ENCODE measurements at regions not wholly inside any gene's neighbourhood (a gene's known extent, or its start where the extent isn't known, plus 50 kb on each side); places are given as distances from the start of the nearest gene placed in this dataset.

DNA sequence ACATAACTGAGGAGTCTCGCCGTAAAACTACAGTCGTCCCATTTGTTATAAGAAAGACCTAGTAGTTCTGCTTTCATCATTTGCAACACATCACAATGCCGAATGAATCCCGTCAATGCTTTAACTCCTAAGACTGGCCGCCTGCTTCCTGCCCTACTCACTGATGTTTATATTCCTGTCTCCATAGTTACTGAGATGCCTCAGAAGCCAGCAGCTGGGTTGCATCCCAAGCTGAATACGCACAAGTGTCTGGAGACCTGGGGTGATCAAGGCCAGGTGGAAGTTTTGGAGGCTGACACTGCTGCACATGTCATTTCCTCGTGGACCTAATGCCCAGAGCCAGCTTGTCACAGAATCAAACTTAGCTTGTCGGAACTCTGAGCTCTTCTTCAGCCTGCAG, 95.2 kb upstream of the UBE2E1 start:
- H3K4me1 Mint-ChIP-seq = peaks cover 32 to 35% of the 10 kb centered on the region in 2 donors
- intact Hi-C loops (cut with micrococcal nuclease) = no loop called here
- H3K4me3 Mint-ChIP-seq = no peak overlapping the region
- H3K36me3 Mint-ChIP-seq = no peaks in the 10 kb centered on the region
- Histone ChIP-seq H3K4me1 (ENCODE audit: control insufficient read depth, insufficient read depth, low read length) (peaks cover 8% of the 10 kb centered on the region), H3K9me3 (ENCODE audit: control insufficient read depth, insufficient read depth, low read length) (no peaks in the 10 kb centered on the region), H3K36me3 (ENCODE audit: control insufficient read depth, insufficient read depth, low read length) (no peaks in the 10 kb centered on the region), H3K27me3 (ENCODE audit: control insufficient read depth, insufficient read depth, low read length) (no peaks in the 10 kb centered on the region), H3K4me3 (ENCODE audit: low read length) (no peak overlapping the region), H3K27ac (ENCODE audit: low read length) (no peak overlapping the region)
- DNase-seq = no peak
- H3K27me3 Mint-ChIP-seq (ENCODE audit: low read depth in 2 of 2) = peaks cover 0 to 2% of the 10 kb centered on the region in 2 donors
- no peak overlapping the region for H3K27ac Mint-ChIP-seq
- no peaks in the 10 kb centered on the region for H3K9me3 Mint-ChIP-seq
- 92% methylated on average over 9 of the region's 9 CpGs for WGBS (ENCODE audit: insufficient coverage)
- TF ChIP-seq, protein P1, sequence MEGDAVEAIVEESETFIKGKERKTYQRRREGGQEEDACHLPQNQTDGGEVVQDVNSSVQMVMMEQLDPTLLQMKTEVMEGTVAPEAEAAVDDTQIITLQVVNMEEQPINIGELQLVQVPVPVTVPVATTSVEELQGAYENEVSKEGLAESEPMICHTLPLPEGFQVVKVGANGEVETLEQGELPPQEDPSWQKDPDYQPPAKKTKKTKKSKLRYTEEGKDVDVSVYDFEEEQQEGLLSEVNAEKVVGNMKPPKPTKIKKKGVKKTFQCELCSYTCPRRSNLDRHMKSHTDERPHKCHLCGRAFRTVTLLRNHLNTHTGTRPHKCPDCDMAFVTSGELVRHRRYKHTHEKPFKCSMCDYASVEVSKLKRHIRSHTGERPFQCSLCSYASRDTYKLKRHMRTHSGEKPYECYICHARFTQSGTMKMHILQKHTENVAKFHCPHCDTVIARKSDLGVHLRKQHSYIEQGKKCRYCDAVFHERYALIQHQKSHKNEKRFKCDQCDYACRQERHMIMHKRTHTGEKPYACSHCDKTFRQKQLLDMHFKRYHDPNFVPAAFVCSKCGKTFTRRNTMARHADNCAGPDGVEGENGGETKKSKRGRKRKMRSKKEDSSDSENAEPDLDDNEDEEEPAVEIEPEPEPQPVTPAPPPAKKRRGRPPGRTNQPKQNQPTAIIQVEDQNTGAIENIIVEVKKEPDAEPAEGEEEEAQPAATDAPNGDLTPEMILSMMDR (IDR thresholded peaks at IDR 0.05) = no peak
- no peak for ATAC-seq

DNA sequence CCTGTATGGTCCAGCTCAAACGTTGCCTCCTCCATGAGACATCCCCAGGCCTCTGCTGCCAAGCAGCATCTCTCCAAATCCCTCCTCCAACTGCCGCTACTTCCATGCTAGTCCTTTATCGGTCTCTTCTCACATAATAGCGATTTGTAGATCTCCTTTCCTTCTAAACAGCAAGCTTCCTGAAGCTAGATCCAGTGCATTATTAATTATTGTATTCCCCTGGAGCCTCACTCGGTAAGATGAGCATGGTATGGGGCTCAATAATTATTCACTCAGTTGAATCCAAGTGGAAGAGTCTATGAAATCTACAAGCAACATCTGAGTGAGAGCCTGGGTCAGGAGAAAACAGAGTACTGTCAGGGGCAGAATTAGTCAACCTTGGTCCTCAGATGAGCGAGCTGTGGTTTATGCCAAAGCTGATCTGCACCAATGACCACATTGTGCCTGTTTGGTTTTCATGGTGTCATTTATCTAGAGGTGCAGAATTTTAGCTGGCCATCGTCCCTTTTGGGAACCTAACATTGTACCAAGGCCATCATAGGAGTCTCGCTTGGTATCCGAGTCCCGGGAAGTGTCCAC, 93.8 kb upstream of the UBE2E1 start:
- ATAC-seq (no peak), DNase-seq (no peak)
- Mint-ChIP-seq H3K27me3 (ENCODE audit: low read depth in 2 of 2) (peaks cover 0 to 6% of the 10 kb centered on the region in 2 donors), H3K4me1 (peaks cover 23 to 27% of the 10 kb centered on the region in 2 donors), H3K36me3 (peaks cover 7% of the 10 kb centered on the region), H3K27ac (no peak overlapping the region), H3K4me3 (no peak overlapping the region), H3K9me3 (no peaks in the 10 kb centered on the region)
- intact Hi-C loops (cut with micrococcal nuclease) = no loop called here
- TF ChIP-seq, protein P1 (IDR thresholded peaks at IDR 0.05) = no peak
- Histone ChIP-seq H3K9me3 (ENCODE audit: control insufficient read depth, insufficient read depth, low read length) (no peaks in the 10 kb centered on the region), H3K36me3 (ENCODE audit: control insufficient read depth, insufficient read depth, low read length) (no peaks in the 10 kb centered on the region), H3K27me3 (ENCODE audit: control insufficient read depth, insufficient read depth, low read length) (no peaks in the 10 kb centered on the region), H3K4me1 (ENCODE audit: control insufficient read depth, insufficient read depth, low read length) (peaks cover 8% of the 10 kb centered on the region), H3K27ac (ENCODE audit: low read length) (no peak overlapping the region), H3K4me3 (ENCODE audit: low read length) (no peak overlapping the region)
- WGBS (ENCODE audit: insufficient coverage) = 84% methylated on average over 10 of the region's 10 CpGs

DNA sequence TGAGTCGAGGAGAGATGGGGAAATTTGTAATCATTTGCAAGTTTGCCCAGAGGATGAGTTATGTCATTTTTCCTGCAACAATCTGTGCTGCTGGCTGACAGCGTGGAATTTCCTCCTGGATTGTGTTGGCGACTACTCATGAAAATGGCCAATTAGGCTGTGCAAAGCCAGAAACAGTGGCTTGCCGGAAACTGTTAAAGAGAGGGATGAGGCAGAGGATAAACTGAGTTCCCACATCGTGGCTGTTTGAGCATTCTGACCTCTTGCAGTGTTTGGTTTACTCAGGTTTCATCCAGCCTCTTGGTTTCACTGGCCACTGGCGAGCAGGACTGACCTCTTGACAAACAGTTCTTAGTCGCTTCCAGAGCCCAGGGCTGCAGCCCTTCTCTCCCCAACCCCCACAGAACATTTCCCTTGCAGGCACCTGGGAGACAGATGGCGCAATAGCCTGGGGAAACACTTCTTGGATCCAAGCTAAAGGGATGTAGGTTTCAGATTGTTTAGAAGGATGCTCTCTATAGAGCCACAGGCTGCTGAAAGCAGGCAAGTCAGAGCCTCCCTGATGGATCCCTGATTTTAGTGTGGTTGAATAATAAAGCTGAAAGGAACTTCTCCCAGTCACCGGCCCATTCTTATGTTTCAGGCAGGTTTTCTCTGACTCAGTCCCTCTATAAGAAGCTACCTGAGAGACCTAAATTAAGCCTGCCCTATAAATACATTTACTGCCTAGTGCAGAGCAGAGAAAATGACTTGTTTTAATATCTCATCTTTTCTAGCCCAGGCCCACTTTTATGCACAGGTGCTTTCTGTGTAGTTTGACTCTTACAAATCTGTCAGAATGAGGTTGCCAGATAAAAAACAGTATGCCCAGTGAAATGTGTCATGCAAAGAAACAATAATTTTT, 92.8 kb upstream of the UBE2E1 start:
- DNase-seq = no peak
- peaks cover 7% of the 10 kb centered on the region for H3K36me3 Mint-ChIP-seq
- H3K36me3 ChIP-seq (ENCODE audit: control insufficient read depth, insufficient read depth, low read length) = no peaks in the 10 kb centered on the region
- TF ChIP-seq, protein P1 (IDR thresholded peaks at IDR 0.05) = no peak
- no peaks in the 10 kb centered on the region for H3K27me3 ChIP-seq (ENCODE audit: control insufficient read depth, insufficient read depth, low read length)
- no peak overlapping the region for H3K27ac Mint-ChIP-seq
- intact Hi-C loops (cut with micrococcal nuclease) = no loop called here
- H3K9me3 ChIP-seq (ENCODE audit: control insufficient read depth, insufficient read depth, low read length) = no peaks in the 10 kb centered on the region
- no peak overlapping the region for H3K27ac ChIP-seq (ENCODE audit: low read length)
- no peak overlapping the region for H3K4me3 ChIP-seq (ENCODE audit: low read length)
- H3K9me3 Mint-ChIP-seq = no peaks in the 10 kb centered on the region
- WGBS (ENCODE audit: insufficient coverage) = 88% methylated on average over 9 of the region's 9 CpGs
- ATAC-seq = no peak
- H3K4me1 ChIP-seq (ENCODE audit: control insufficient read depth, insufficient read depth, low read length) = peaks cover 8% of the 10 kb centered on the region
- H3K4me1 Mint-ChIP-seq = peaks cover 23 to 27% of the 10 kb centered on the region in 2 donors
- no peak overlapping the region for H3K4me3 Mint-ChIP-seq
- H3K27me3 Mint-ChIP-seq (ENCODE audit: low read depth in 2 of 2) = peaks cover 0 to 6% of the 10 kb centered on the region in 2 donors

All from natural killer cell (primary cell).